ENCODE measurements at regions not wholly inside any gene's neighbourhood (a gene's known extent, or its start where the extent isn't known, plus 50 kb on each side); places are given as distances from the start of the nearest gene placed in this dataset.

DNA sequence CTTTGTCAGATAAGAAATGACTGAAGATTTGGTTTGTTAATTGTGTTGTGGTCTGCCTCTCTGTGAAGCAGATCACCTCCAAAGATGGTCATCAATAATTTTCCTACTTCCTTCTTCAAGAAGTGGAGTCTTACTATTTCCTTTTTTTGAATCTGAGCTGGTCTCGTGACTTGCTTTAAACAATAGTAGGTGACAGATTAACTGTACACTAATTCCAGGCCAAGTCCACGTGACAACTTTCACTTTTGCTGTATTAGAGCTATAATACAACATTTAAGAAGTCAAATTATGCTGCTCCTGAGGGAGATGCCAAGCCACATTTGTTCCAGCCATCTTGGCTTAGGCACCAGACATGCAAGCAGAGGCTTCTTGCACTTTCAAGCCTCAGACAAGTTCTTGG, 393.8 kb upstream of the GRID2 start:
- TF ChIP-seq, protein P1, sequence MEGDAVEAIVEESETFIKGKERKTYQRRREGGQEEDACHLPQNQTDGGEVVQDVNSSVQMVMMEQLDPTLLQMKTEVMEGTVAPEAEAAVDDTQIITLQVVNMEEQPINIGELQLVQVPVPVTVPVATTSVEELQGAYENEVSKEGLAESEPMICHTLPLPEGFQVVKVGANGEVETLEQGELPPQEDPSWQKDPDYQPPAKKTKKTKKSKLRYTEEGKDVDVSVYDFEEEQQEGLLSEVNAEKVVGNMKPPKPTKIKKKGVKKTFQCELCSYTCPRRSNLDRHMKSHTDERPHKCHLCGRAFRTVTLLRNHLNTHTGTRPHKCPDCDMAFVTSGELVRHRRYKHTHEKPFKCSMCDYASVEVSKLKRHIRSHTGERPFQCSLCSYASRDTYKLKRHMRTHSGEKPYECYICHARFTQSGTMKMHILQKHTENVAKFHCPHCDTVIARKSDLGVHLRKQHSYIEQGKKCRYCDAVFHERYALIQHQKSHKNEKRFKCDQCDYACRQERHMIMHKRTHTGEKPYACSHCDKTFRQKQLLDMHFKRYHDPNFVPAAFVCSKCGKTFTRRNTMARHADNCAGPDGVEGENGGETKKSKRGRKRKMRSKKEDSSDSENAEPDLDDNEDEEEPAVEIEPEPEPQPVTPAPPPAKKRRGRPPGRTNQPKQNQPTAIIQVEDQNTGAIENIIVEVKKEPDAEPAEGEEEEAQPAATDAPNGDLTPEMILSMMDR (IDR thresholded peaks at IDR 0.05): no peak
- no peak for TF ChIP-seq POLR2A (IDR thresholded peaks at IDR 0.05)

Data from body of pancreas (tissue), 4 donors.